Tibial nerve (tissue), 3 donors: ENCODE measurements at regions not wholly inside any gene's neighbourhood (a gene's known extent, or its start where the extent isn't known, plus 50 kb on each side); places are given as distances from the start of the nearest gene placed in this dataset.

ENCODE experiments used
- POLR2A ChIP-seq, 2 donors: fragments of 450-650 bp; IDR thresholded peaks; one replicate each; pipeline ENCODE4 v1.6.1; 2017; ENCODE audit warnings: antibody characterized with exemption in 2 of 2, mild to moderate bottlenecking in 2 of 2, moderate library complexity in 2 of 2
- TF ChIP-seq, protein P1 (sequence below), 5 experiments: fragments of 200-600 bp in 3 of 5; fragments of 450-650 bp in 2 of 5; sonication (generic) in 3 of 5; IDR thresholded peaks; one replicate each; pipeline ENCODE4 v1.5.1; 2016 to 2019; ENCODE audit warnings: antibody characterized with exemption in 5 of 5, mild to moderate bottlenecking in 3 of 5, moderate library complexity in 2 of 5

DNA sequence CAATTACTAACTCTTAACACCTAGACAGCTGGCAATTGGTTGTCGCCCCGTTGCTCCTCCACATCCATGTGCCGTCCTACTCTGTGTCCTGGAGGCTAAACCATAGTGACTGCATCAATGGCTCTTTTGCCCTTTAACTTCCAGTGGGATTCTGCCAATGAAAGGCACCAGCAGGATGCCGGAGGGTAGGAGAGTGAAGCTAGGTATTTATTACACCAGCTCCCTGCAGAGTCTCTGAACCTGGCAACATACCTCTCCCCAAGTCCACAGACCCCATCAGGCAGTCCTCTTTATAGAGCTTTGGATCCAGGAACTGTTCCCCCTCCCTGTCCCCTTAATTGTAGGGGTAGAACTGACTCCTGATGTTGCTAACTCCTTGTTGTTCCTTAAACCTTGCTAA lies 426.8 kb downstream of the HNRNPD start:
- TF ChIP-seq POLR2A (IDR thresholded peaks at IDR 0.05), result no peak
- TF ChIP-seq, protein P1, sequence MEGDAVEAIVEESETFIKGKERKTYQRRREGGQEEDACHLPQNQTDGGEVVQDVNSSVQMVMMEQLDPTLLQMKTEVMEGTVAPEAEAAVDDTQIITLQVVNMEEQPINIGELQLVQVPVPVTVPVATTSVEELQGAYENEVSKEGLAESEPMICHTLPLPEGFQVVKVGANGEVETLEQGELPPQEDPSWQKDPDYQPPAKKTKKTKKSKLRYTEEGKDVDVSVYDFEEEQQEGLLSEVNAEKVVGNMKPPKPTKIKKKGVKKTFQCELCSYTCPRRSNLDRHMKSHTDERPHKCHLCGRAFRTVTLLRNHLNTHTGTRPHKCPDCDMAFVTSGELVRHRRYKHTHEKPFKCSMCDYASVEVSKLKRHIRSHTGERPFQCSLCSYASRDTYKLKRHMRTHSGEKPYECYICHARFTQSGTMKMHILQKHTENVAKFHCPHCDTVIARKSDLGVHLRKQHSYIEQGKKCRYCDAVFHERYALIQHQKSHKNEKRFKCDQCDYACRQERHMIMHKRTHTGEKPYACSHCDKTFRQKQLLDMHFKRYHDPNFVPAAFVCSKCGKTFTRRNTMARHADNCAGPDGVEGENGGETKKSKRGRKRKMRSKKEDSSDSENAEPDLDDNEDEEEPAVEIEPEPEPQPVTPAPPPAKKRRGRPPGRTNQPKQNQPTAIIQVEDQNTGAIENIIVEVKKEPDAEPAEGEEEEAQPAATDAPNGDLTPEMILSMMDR (IDR thresholded peaks at IDR 0.05), result no peak
